Gastrocnemius medialis (tissue), 4 donors: ENCODE measurements at regions not wholly inside any gene's neighbourhood (a gene's known extent, or its start where the extent isn't known, plus 50 kb on each side); places are given as distances from the start of the nearest gene placed in this dataset.

ENCODE experiments used
- POLR2A ChIP-seq, 2 donors: fragments of 450-650 bp; IDR thresholded peaks; one replicate each; pipeline ENCODE4 v1.6.1; 2017; ENCODE audit warnings: antibody characterized with exemption in 2 of 2, mild to moderate bottlenecking in 2 of 2, moderate library complexity in 2 of 2
- TF ChIP-seq, protein P1 (sequence below), 5 experiments: fragments of 450-650 bp in 3 of 5; fragments of 200-600 bp in 2 of 5; sonication (generic) in 2 of 5; IDR thresholded peaks in 4 of 5; conservative IDR thresholded peaks in 1 of 5; 1 replicate in 4 of 5; 2 replicates in 1 of 5; pipeline ENCODE4 v1.5.1; 2016 to 2019; ENCODE audit warnings: antibody characterized with exemption in 5 of 5, mild to moderate bottlenecking in 3 of 5, moderate library complexity in 3 of 5

GRCh38 chr16:64659866-64660265, 462.0 kb downstream of the CDH11 start:
- TF ChIP-seq, protein P1, sequence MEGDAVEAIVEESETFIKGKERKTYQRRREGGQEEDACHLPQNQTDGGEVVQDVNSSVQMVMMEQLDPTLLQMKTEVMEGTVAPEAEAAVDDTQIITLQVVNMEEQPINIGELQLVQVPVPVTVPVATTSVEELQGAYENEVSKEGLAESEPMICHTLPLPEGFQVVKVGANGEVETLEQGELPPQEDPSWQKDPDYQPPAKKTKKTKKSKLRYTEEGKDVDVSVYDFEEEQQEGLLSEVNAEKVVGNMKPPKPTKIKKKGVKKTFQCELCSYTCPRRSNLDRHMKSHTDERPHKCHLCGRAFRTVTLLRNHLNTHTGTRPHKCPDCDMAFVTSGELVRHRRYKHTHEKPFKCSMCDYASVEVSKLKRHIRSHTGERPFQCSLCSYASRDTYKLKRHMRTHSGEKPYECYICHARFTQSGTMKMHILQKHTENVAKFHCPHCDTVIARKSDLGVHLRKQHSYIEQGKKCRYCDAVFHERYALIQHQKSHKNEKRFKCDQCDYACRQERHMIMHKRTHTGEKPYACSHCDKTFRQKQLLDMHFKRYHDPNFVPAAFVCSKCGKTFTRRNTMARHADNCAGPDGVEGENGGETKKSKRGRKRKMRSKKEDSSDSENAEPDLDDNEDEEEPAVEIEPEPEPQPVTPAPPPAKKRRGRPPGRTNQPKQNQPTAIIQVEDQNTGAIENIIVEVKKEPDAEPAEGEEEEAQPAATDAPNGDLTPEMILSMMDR (IDR thresholded peaks at IDR 0.05 in 4 of 5, conservative IDR thresholded peaks at IDR 0.05 in 1 of 5): no peak
- TF ChIP-seq POLR2A (IDR thresholded peaks at IDR 0.05): no peak
